ENCODE measurements at regions not wholly inside any gene's neighbourhood (a gene's known extent, or its start where the extent isn't known, plus 50 kb on each side); places are given as distances from the start of the nearest gene placed in this dataset.
"Not testable (repeated sequence)": the region's sequence is repeated elsewhere in the genome, so short reads cannot be mapped to it uniquely, and the experiment has no call there.

DNA sequence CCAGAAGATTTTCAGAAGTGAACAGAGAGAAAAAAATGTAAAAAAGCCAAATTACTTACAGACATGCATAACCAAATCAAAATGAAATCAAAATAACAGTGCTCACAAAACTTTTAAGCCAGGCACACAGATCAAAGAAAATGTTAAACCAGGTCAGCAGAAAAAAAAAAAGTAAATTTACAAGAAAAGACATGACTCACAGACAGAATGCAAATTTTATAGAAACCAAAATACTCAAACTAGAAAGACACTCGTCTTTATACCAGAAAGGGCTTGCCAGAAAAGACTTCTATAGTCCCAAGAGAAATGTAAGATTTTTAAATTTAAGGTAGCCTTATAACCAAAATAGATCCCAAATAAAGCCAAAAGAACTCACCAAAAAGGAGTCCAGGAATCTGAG is 86.5 kb upstream of the COG2 start (continued):
- TF ChIP-seq ZBTB33 (IDR thresholded peaks at IDR 0.05; ENCODE audit: extremely low read depth, insufficient replicate concordance, low read length) (no peak), EZH2 (IDR thresholded peaks at IDR 0.05) (no peak), RAD21 (IDR thresholded peaks at IDR 0.05; ENCODE audit: low read depth) (no peak), TCF7L2 (IDR thresholded peaks at IDR 0.05; ENCODE audit: borderline replicate concordance, extremely low read depth, insufficient read depth, insufficient read length) (no peak), CBX3 (IDR thresholded peaks at IDR 0.05; ENCODE audit: low read depth) (no peak), ZFX (IDR thresholded peaks at IDR 0.05) (no peak), EGR1 (IDR thresholded peaks at IDR 0.05; ENCODE audit: low read depth) (no peak), YY1 (IDR thresholded peaks at IDR 0.05; ENCODE audit: extremely low read depth, insufficient replicate concordance, low read depth, low read length) (no peak), EZH2phosphoT487 (IDR thresholded peaks at IDR 0.05; ENCODE audit: borderline replicate concordance) (no peak), SIN3A (IDR thresholded peaks at IDR 0.05; ENCODE audit: low read depth) (no peak), POLR2AphosphoS5 (IDR thresholded peaks at IDR 0.05; ENCODE audit: low read depth, low read length) (no peak), CEBPB (IDR thresholded peaks at IDR 0.05; ENCODE audit: low read depth) (no peak)

DNA sequence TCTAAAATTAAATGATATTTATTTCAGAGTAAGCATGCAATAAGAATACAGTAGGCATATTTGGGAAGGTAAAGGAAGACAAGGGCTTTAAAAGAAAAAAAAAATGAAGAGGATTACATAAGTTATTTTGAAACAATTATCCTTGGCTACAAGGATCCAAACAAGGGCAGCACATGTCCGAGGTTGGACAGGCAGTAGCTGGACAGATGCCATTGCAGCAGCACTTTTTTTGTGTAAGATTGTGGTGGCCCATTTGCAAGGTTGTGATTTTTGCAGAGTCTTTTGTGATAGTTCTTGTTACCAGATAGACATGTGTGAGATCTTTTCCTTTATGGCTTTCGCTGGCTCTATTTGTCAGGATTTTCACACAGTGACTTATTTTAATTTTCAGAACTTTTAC is 89.4 kb upstream of the COG2 start:
- TF ChIP-seq, protein P1, sequence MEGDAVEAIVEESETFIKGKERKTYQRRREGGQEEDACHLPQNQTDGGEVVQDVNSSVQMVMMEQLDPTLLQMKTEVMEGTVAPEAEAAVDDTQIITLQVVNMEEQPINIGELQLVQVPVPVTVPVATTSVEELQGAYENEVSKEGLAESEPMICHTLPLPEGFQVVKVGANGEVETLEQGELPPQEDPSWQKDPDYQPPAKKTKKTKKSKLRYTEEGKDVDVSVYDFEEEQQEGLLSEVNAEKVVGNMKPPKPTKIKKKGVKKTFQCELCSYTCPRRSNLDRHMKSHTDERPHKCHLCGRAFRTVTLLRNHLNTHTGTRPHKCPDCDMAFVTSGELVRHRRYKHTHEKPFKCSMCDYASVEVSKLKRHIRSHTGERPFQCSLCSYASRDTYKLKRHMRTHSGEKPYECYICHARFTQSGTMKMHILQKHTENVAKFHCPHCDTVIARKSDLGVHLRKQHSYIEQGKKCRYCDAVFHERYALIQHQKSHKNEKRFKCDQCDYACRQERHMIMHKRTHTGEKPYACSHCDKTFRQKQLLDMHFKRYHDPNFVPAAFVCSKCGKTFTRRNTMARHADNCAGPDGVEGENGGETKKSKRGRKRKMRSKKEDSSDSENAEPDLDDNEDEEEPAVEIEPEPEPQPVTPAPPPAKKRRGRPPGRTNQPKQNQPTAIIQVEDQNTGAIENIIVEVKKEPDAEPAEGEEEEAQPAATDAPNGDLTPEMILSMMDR (IDR thresholded peaks at IDR 0.05 in 2 of 3, conservative IDR thresholded peaks at IDR 0.05 in 1 of 3; ENCODE audit: borderline replicate concordance in 1 of 3, insufficient read depth in 1 of 3, low read depth in 2 of 3, low read length in 2 of 3), result no peak
- TF ChIP-seq SIN3A (IDR thresholded peaks at IDR 0.05; ENCODE audit: low read depth), result no peak
- TF ChIP-seq TCF7L2 (IDR thresholded peaks at IDR 0.05; ENCODE audit: borderline replicate concordance, extremely low read depth, insufficient read depth, insufficient read length), result no peak
- no peak for TF ChIP-seq SP1 (IDR thresholded peaks at IDR 0.05; ENCODE audit: low read depth)
- no peak for TF ChIP-seq ZNF274 (IDR thresholded peaks at IDR 0.05; ENCODE audit: low read depth, low read length)
- intact Hi-C loops (cut with micrococcal nuclease), result no loop called here
- POLR2A ChIA-PET, result no interaction called here
- DNase-seq (ENCODE audit: low read depth, low spot score), result no peak
- H4K20me1 ChIP-seq (ENCODE audit: insufficient read depth), result no peaks in the 10 kb centered on the region
- H3K4me1 ChIP-seq (ENCODE audit: control insufficient read depth in 1 of 2, insufficient read depth in 2 of 2, low read length in 2 of 2), result no peaks in the 10 kb centered on the region
- no peak overlapping the region for H3K9ac ChIP-seq (ENCODE audit: low read length)
- H3K27ac ChIP-seq (ENCODE audit: low read depth, low read length), result no peak overlapping the region
- no peak overlapping the region for H2AFZ ChIP-seq (ENCODE audit: low read depth, low read length, poor library complexity, severe bottlenecking)
- peaks cover 25% of the 10 kb centered on the region for H3K27me3 ChIP-seq (ENCODE audit: insufficient read depth, low read length)
- no peaks in the 10 kb centered on the region for H3K9me3 ChIP-seq (ENCODE audit: control insufficient read depth in 1 of 2, insufficient read depth in 1 of 2, low read depth in 1 of 2, low read length in 2 of 2)
- H3K4me3 ChIP-seq (replicated peaks in 1 of 2; ENCODE audit: low read depth in 1 of 2, low read length in 2 of 2), result no peak overlapping the region
- H3K9me2 ChIP-seq (ENCODE audit: insufficient read depth), result no peaks in the 10 kb centered on the region
- RAD21 ChIA-PET (ENCODE audit: low non-redundant PET in 1 of 2, low total read pairs in 2 of 2, uncharacterized antibody in 2 of 2, unreplicated experiment in 2 of 2), result no interaction called here
- no peak overlapping the region for H3K4me2 ChIP-seq (ENCODE audit: low read length)
- H3K36me3 ChIP-seq (ENCODE audit: control insufficient read depth in 1 of 2, insufficient read depth in 2 of 2, low read length in 2 of 2), result no peaks in the 10 kb centered on the region
- H3K79me2 ChIP-seq (ENCODE audit: insufficient read depth, low read length), result no peaks in the 10 kb centered on the region
- CTCF ChIA-PET, result no interaction called here
- ATAC-seq, result no peak
- BruUV-seq (replicated peaks), result no TSS peak

DNA sequence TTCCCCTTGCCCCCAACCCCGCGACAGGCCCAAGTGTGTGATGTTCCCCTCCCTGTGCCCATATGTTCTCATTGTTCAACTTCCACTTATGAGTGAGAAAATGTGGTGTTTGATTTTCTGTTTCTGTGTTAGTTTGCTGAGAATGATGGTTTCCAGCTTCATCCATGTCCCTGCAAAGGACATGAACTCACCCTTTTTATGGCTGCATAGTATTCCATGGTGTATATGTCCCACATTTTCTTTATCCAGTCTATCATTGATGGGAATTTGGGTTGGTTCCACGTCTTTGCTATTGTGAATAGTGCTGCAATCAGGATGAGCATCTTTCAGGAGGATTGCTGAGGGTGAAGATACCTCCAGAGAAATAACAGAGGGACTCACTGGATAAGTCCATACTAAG is 91.3 kb upstream of the COG2 start:
- H3K27me3 ChIP-seq (ENCODE audit: insufficient read depth, low read length), result peaks cover 21% of the 10 kb centered on the region
- H3K9me2 ChIP-seq (ENCODE audit: insufficient read depth); H2AFZ ChIP-seq (ENCODE audit: low read depth, low read length, poor library complexity, severe bottlenecking); H3K36me3 ChIP-seq (ENCODE audit: control insufficient read depth in 1 of 2, insufficient read depth in 2 of 2, low read length in 2 of 2); ATAC-seq; POLR2A ChIA-PET; H3K4me1 ChIP-seq (ENCODE audit: control insufficient read depth in 1 of 2, insufficient read depth in 2 of 2, low read length in 2 of 2); H3K27ac ChIP-seq (ENCODE audit: low read depth, low read length); H4K20me1 ChIP-seq (ENCODE audit: insufficient read depth); RAD21 ChIA-PET (ENCODE audit: low non-redundant PET in 1 of 2, low total read pairs in 2 of 2, uncharacterized antibody in 2 of 2, unreplicated experiment in 2 of 2); intact Hi-C loops (cut with micrococcal nuclease); DNase-seq (ENCODE audit: low read depth, low spot score); BruUV-seq (replicated peaks); H3K79me2 ChIP-seq (ENCODE audit: insufficient read depth, low read length); H3K4me2 ChIP-seq (ENCODE audit: low read length); H3K9ac ChIP-seq (ENCODE audit: low read length); H3K9me3 ChIP-seq (ENCODE audit: control insufficient read depth in 1 of 2, insufficient read depth in 1 of 2, low read depth in 1 of 2, low read length in 2 of 2); H3K4me3 ChIP-seq (replicated peaks in 1 of 2; ENCODE audit: low read depth in 1 of 2, low read length in 2 of 2); CTCF ChIA-PET: not testable (repeated sequence)
